ENCODE measurements at regions not wholly inside any gene's neighbourhood (a gene's known extent, or its start where the extent isn't known, plus 50 kb on each side); places are given as distances from the start of the nearest gene placed in this dataset.
"Not testable (repeated sequence)": the region's sequence is repeated elsewhere in the genome, so short reads cannot be mapped to it uniquely, and the experiment has no call there.

DNA sequence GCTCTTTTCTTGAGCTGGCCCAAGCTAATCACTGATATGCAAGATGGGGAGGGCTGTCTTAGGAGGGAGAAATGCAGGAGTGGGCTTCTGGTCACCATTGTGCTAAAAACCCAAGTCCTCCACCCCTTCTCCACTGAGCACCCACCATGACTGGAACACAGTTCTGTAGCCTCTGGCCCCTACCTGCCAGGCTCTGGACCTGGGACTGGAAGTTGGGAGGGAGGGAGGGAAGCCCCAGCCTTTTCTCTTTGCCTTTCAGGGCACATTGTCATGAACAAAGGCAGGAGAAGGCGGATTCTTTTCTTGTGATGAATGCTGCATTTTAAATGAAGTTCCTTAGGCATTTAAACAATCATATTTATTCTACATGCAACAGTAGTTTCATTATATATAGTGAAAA is 559.1 kb upstream of the TRPC7 start:
- no peak for DNase-seq

DNA sequence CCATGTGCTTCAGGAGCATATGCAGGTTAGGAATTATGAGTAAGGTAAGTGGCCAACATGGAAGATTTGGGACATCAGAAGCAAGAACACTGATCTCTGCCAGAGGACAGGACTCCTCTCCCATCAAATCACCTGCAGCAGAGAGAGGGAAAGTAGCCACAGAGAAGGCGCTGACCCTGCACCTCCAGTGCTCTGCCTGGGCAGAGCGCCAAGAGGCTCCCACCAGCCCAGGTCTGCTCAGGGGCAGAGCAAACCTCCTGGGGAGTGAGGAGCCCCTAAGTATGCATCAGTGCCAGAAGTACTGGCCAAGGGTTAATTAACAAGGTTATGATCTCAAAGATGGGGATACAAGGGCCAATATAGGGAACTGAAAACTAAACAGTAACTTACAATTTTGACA is 545.3 kb upstream of the TRPC7 start:
- DNase-seq, result no peak

DNA sequence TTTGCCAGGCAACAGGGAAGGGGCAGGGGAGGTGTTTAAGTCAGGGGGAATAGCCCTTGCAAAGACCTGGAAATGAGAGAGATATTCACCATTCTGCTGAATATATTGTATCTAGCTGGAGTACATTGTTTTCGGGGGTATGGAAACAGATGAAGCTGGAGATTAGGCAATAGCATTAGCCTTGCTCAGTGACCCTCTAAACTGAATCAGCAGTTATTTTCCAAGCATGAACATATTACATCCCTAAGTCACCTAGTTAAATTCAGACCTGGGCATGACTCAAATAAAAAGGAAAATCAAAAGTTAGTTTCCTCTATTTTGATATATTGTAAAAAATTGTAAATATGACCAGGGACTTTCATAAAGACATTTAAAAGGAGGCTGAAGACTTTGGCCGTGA is 544.6 kb upstream of the TRPC7 start:
- no peak for DNase-seq

DNA sequence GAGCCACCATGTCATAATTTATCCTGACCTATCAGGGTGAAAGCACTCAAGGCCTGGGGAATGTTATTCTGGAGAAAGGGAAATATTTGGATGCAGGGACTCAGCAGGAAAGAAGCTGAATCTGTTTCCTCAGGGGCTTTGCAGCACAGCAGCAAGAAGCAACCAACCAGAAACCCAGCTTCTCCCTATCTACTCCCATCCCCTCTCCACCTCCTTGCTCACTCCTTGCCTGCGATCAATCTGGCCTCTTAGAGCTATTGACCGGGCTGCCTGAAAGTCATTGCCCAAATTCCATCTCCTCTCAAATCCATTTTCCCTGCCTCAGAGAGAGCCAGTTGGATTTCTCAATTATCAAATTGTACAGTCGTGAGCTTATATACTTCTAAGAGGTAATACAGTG is 542.0 kb upstream of the TRPC7 start:
- no peak for DNase-seq

DNA sequence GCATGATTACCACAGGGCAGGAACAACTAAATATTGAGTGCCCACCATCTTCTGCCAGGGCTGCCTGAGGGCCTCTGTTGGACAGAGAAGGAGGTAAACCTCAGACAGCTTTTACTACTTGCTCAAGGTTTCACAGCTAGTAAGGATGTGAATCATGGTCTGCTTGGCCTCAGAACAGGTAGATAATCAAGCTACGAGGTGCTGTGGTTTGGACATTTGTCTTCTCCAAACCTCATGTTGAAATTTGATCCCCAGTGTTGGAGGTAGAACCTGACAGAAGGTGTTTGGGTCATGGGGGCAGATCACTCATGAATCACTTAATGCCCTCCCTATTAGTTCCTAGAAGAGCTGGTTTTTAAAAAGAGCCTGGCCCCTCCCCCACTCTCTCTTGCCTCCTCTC is 541.2 kb upstream of the TRPC7 start:
- DNase-seq, result no peak

DNA sequence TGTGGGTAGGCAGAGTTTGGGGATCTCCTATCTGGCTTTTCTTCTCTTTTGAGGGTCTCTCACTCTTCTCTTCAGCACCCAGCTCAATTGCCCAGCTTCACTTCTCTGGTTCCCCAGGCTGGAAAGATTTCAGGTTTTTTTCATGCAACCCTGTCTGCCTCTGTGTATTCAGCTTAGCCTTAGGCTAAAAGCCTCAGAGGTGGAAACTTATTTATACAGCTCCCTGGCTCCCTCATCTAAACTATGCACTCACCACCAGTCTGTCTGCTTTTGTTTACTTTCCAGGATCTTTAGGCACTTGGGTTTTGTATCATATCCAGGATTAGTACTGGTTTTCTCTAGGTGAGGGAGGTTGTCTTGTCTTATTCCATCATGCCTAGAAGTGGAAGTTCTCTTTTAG is 540.2 kb upstream of the TRPC7 start:
- no peak for DNase-seq

DNA sequence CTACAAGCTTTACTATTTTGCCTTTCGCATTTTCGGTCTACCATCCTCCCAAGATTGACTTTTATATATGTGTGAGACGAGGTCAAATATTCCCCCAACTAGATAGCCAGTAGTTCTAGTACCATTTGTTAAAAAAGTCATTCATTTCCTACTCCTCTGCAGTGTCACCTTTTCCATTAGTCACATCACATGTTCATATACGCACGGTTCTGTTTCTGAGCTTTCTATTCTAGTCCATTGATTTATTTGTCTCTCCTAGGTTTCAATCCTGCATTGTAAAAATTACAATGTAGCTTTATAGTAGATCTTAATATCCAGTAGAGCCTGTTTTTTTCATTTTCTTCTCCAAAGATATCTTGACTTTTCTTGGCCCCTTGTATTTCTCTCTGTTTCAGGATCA is 528.7 kb upstream of the TRPC7 start:
- DNase-seq, result no peak

DNA sequence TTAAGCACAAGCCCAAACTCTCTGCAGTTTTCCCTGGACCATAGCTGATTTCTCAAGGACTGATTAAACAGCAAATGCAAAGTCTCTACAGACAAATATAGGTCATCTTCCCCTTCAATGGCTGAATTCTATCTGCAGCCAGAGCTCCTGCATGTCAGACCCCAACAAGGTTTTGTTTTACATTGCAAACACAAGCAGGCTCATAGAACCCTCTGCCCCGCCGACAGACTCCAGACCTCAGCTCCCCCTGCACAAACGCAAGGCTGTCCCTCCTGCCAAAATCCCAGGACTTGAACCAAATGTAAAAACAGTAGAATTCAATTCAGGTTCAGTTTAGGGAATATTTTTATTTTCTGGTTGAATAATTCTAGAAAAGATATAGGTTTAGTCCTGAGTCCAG is 526.7 kb upstream of the TRPC7 start:
- DNase-seq, result no peak

DNA sequence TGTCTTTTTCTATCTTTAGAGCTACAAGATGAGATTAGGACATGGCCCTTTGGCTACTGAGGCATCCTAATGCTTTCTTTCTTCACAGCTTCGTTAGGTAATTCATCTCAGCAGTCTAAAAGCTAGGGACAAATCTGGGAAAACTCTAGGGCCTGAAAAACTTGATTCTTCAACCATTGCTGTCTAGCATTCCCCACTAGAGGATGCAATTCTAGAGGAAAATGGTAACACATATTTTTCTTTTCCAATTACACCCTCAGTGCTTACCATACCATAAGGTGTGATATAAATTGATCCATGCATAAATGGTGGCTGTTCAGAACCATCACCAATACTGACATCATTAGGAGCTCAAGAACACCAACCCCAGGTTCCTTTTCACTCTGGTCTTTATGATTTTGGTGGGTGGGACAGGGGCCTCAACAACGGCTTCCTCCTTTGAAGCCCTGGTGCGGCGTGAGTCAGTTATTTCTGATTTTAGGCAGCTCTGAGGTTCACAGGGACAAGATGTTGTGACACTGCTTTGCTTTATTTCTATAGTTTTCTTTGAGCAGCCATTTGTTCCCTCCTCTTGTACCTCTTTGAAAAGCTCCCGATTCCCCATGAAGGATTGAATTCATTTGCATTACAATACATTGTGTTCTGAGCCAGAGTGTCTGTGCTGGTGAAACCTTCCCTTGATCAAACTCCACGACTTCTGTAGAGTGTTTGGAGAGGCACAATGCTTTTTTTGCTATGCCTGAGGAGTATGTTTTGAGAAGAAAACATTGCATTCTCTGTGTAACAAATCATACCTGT is 526.0 kb upstream of the TRPC7 start:
- DNase-seq, result no peak

DNA sequence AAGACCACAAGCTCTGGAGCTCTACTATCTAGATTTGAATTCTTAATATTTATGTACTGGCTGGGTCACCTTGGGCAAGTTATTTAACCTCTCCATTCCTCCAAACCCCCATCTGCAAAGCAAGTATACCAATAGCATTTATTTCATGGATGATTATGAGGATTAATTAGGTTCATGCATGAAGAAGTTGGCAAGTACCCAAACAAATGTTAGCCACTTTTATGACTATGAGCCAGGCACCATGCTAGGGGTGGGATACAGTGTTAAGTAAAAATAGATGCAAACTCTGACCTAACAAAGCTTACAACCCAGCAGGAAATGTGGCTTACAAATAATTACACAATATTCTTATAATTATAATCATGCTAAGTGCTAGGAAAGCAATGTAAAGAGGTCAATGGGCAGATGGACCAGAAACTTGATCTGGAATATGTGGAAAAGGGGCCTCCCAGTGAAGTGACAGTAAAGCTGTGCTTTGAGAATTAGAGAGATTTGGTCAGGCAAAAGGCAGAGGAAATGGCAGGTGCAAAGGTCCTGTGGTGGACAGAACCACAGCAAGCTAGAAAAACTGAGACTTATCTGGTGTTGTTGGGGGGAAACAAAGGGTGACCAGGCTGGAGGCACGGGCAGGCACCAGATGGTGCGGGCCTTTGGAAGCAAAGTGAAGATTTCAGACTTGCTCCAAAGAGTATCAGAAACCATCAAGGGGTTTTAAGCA is 525.2 kb upstream of the TRPC7 start:
- DNase-seq, result no peak

DNA sequence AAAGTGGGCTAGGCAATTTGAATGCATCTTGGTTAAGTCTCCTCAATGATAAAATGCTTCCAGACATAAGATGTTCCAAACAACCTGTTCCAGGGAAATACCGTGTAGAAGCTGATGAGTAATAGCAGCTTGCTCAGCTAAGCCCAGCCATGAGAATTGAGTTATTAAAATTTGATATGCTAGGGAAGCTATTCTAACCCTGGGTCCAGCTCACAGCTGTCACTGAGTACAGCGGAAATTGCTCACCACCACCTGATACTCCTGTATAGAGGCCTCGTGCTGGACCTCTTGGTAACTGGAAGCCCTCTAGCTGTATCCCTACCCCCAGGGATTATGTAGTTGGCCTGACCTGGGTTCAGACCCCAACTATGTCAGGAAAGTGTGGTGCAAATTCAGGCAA is 521.3 kb upstream of the TRPC7 start:
- DNase-seq, result no peak

DNA sequence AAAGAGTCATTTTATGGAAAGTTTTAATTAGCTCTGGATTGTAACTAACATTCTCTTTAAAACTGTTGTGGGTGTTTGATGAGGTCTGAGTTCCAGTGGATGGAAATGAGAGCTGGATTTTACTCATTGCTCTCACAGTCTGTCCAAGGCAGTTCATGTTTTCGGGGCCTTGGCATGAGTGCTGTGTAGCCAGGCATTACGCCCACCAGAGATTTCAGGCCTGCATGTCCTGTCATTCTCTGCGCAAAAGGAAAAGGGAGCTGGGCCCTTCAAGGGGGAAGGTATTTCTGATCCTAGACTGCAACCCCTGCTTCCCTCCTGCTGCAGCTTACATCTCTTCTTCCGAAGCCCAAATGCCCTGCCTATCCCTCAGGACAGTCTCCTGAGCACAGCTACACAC is 499.6 kb upstream of the TRPC7 start:
- no peak for DNase-seq

DNA sequence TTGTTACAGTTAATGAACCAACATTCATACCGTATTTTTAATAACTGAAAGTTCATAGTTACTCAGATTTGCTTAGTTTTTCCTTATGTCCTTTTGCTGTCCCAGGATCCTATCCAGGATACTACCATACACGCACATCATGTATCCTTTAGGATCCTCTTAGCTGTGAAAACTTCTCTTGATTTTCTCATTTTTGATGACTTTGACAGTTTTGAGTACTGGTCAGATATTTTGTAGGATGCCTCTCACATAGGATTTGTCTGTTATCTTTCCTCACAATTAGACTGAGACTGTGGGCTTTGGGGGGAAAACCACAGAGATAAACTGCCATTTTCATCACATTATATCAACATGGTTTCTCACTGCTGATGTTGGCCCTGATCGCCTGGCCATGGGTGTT is 491.3 kb upstream of the TRPC7 start:
- DNase-seq, result no peak

DNA sequence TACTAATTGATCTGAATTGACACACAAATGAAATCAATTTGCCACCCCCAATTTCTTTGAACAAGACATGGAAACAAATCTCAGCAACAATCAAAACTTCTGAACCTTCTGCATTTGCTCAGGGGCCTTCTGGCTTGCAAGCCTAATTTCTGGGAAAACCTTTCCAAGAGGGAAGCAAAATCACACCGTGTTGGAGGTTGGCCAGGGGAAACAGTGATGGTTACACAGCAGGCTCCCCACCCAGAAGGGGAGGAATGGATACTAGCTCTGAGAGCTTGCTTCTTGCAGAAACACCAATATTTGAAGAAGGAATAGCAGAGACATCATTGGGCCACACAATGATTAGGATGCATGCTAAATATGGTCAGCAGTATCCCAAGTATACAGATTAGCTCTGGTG is 488.6 kb upstream of the TRPC7 start:
- DNase-seq, result no peak

DNA sequence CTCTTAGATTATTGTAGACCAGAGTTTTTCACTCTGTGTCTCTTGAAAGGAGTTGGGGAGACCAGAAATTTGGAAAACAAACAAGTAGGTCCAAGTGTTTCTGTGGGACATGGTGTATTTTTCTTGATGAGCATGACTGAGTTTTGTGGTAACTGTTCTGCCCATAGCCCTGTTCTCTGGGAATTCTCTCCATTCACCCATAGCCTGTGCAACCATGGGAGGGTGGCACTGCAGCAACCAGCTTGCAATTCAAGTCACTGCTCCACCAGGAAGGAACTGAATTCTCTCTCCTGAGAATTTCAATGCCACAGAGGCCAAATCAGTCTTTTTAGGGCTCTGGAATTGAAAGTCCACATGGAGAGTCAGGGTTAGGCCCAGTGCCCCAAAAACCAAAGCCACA is 475.3 kb upstream of the TRPC7 start:
- no peak for DNase-seq

DNA sequence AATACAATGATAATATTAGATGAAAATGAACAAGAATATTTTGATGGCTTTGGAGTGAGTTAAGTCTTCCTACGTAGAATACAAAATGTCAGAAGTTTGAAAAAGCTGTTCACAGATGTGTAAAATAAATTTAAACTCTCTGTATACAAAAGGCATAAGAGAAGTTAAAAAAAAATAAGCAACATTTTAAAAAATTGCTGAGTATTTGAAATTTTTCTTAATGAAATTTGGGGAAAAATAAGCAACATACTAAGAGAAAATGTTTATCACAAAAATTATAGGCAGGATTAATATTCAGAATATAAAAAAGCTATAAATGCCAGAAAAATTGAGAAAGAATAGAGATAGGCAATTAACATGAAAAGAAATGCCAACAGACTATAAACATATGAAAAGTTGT is 470.7 kb upstream of the TRPC7 start:
- no peak for DNase-seq

DNA sequence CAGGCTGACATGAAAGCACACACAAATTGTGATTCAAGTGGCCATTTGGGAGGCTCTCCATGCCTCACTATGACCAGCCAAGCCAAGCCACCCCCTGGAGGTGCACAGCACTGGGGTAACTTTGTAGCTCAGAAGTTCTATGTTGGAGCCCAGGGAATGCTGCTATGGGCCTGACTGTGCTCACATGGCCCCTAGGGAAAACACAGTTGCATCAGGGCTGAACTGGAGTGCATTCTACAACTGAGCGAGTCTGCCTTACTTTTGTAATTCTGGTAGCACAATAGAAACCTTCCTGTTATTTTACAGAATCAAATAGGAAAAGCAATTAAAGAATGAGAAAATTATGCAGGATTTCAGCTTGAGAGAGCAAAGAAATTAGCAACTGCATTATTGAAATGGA is 455.5 kb upstream of the TRPC7 start:
- no peak for DNase-seq

DNA sequence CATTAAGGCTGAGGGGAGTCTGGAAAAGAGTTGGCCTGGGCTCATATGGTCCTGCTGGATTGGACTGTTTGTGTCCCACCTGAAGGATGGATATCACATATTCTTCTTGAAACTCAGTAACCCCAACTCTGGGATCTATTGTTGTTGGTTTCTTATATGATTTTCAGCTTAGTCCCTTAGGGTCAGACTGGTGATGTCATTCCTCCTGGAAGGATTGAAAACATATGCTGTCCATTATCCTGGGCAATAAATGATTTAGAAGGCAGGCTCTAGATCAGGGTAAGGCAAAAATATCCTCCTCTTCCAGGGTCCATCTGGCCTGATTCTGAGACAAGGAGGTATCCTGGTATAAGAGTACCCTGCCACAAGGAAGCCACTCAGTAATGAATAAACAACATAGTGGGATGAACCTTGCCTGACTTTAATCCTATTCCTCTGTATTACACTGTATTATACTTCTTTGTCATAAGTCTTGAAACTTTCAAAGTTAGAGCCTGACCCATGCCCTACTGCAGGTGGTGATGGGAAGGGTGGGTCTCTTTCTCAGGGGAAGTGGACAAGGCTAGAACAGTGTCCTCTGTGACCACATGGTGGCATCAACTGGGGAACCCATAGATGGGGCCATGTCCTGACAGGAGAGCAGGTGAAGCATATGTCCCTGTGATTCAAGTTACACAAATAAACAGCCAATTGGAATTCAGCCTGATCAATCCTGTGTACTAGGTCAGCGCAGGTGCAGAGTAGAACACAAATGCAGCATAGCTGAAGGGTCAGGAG is 454.4 kb upstream of the TRPC7 start:
- DNase-seq, result no peak

DNA sequence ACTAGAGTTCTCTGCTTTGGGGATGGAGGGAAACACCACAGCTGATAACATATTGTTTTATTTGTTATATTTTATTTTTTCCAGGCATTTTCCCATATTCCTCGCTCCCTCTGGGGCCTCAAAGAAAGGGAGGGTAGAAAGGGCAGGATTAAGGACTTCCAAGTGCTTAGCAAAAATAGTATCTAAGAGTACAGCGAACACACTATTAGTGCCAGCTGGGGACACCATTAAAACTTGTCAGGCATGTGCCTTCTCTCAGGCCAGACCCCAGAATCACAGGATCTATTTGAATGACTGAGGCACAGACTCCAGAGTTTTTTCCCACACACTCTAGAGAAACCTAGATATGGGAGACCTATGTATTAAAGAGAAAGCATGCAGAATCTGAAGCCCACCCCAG is 451.0 kb upstream of the TRPC7 start:
- no peak for DNase-seq

DNA sequence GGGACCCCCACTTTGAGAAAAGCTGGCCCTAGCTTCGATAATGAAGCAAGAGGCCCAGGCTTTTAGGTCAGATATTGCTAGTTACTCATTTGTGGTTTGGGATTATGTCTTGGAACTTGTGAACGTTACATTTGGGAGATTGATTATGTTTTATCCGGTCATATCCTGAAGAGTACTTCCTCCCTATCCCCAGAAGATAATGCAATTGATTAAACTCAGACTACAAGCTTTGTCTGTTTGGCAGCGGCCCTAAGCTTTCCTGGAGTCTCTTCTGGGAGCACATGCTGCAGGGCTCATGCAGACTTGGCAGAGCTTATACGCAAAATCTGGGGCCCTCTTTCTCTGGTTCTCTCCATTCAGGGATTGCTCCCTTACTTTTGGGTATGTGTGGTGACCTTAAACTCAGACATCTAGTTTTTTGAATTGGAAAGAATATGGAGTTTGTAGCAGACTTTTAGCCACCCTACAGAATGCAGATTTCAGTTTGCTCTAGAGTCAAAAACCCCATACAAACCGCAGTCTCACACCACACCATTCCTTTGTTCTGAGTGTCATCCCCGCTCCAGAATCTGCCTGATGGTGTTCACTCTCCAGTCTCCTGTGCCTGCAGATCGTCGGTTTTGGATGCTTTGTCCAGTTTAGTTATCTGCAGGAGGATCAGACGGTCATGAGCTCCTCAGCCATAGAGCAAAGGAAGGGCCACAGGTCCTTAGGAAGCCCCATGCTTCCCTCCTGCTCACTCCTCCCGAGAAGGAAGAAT is 449.5 kb upstream of the TRPC7 start:
- DNase-seq, result no peak

DNA sequence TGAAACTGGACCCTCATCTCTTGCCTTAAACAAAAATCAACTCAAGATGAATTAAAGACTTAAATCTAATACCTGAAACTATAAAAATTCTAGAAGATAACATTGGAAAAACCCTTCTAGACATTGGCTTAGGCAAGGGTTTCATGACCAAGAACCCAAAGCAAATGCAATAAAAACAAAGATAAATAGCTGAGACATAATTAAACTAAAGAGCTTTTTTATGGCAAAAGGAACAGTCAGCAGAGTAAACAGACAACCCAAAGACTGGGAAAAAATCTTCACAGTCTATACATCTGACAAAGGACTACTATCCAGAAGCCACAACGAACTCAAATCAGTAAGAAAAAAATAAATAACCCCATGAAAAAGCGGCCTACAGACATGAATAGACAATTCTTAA is 446.9 kb upstream of the TRPC7 start:
- not testable (repeated sequence) for DNase-seq

DNA sequence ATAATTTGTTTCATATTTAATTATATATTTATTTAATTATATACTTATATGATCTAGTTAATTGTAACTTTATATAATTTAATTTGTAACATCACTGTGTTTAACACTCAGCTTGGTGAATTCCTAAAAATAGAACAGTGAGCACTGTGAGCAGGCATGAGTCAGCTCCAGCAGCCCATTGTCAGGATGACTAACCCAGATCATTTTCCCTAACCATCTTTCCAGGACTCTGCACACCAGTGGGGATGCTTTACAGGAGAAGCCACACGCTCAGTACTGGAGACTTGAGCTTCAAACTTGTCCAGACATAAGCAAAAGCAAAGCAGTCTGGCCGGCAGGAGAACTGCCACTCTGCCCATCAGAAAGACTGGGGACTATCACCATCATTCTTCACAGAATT is 446.2 kb upstream of the TRPC7 start:
- no peak for DNase-seq

DNA sequence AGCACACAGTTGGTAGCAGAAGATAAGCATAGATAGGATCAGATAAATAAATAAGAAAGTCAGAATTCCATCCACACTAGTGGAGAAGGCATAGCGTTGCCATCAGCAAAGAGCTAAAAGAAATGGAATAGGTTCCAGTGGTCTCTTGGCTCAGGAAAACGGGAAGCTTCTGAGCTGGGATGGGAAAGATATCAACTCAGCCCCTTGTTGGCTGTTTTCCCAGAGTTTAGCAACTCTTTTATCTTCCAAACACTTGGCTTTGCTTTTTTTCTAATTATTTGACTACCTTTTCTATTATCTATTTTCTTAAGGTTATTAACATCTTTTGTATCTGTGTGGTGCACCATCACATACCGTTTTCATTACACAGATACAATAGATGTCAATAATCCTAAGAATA is 445.7 kb upstream of the TRPC7 start:
- no peak for DNase-seq
